ENCODE measurements at regions not wholly inside any gene's neighbourhood (a gene's known extent, or its start where the extent isn't known, plus 50 kb on each side); places are given as distances from the start of the nearest gene placed in this dataset.
"Not testable (repeated sequence)": the region's sequence is repeated elsewhere in the genome, so short reads cannot be mapped to it uniquely, and the experiment has no call there.

DNA sequence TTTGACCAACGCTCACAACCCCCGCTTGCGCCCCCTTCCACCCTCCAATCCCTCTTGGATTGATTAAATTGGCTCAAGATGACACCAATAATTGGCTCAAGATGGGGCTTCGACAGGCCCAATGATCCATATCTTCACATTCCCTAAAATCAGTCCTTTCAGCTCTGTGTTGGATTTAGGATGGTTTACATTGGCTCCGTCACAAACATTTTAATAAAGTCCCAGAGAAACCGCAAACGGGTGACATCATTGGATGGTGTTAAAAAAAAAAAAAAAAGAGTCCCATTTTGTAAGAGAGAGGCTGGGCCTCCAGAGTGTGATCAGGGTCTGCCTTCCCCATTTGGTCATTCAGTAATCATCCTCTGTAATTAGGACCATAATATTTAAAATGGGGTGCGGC, 113.4 kb upstream of the MRPS22 start:
- Mint-ChIP-seq H3K27ac (no peak overlapping the region), H3K4me3 (no peak overlapping the region), H3K9me3 (no peaks in the 10 kb centered on the region), H3K27me3 (ENCODE audit: insufficient read depth, low read depth) (peaks cover 8% of the 10 kb centered on the region), H3K36me3 (no peaks in the 10 kb centered on the region), H3K4me1 (peaks cover 23% of the 10 kb centered on the region)
- H3K9me3 ChIP-seq (ENCODE audit: low read depth), result no peaks in the 10 kb centered on the region
- H3K36me3 ChIP-seq, result no peaks in the 10 kb centered on the region
- no peaks in the 10 kb centered on the region for H3K79me2 ChIP-seq (ENCODE audit: low read depth)
- no peak for DNase-seq (ENCODE audit: low spot score)
- no peak overlapping the region for H3K27ac ChIP-seq
- no peak overlapping the region for H3K9ac ChIP-seq
- H3K4me1 ChIP-seq, result peaks cover 6% of the 10 kb centered on the region
- no peak overlapping the region for H3K4me2 ChIP-seq
- TF ChIP-seq EZH2phosphoT487 (IDR thresholded peaks at IDR 0.05), result no peak
- TF ChIP-seq, protein P1, sequence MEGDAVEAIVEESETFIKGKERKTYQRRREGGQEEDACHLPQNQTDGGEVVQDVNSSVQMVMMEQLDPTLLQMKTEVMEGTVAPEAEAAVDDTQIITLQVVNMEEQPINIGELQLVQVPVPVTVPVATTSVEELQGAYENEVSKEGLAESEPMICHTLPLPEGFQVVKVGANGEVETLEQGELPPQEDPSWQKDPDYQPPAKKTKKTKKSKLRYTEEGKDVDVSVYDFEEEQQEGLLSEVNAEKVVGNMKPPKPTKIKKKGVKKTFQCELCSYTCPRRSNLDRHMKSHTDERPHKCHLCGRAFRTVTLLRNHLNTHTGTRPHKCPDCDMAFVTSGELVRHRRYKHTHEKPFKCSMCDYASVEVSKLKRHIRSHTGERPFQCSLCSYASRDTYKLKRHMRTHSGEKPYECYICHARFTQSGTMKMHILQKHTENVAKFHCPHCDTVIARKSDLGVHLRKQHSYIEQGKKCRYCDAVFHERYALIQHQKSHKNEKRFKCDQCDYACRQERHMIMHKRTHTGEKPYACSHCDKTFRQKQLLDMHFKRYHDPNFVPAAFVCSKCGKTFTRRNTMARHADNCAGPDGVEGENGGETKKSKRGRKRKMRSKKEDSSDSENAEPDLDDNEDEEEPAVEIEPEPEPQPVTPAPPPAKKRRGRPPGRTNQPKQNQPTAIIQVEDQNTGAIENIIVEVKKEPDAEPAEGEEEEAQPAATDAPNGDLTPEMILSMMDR (IDR thresholded peaks at IDR 0.05), result no peak
- no peak for TF ChIP-seq EZH2 (IDR thresholded peaks at IDR 0.05)
- H2AFZ ChIP-seq (replicated peaks), result no peak overlapping the region
- no peaks in the 10 kb centered on the region for H3F3A ChIP-seq (ENCODE audit: low read depth)
- no peaks in the 10 kb centered on the region for H4K20me1 ChIP-seq (ENCODE audit: low read depth)
- H3K27me3 ChIP-seq, result no peaks in the 10 kb centered on the region
- H3K4me3 ChIP-seq, result no peak overlapping the region

DNA sequence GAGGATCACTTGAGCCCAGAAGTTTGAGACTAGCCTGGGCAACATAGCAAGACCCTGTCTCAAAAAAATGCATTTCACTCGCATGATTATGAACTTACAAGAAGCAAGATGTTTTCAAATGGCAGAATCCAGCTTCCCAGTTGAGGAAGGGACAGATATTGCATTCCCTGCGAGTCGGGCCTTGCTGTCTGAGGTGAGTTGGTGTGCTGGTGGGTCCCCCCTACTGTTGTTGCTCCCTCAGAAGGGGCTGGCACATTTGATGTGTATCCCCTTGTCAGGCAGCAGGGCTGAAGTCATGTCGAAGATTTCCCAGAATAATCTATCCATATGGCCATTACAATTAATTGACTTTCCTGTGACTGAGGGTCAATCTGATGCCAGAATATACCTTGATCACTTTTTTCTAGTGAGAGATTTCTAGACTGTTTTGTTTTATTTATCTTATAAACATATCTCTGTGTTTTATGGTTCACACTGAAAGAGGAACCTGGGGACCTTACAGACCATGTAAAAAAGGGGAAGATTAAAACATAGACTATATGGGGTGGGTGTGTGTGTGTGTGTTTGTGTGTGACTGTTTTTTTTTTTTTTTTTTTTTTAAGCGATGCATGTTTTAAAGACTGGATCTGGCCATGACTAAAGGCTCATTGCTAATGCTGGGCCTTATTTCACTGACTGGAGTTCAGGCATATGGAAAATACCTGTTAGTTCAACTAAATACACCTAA, 112.1 kb upstream of the MRPS22 start:
- no peaks in the 10 kb centered on the region for H4K20me1 ChIP-seq (ENCODE audit: low read depth)
- H3K4me2 ChIP-seq, result no peak overlapping the region
- no peak for DNase-seq (ENCODE audit: low spot score)
- no peak overlapping the region for H2AFZ ChIP-seq (replicated peaks)
- H3K4me1 ChIP-seq, result peaks cover 6% of the 10 kb centered on the region
- H3K36me3 ChIP-seq, result no peaks in the 10 kb centered on the region
- Mint-ChIP-seq H3K4me3 (no peak overlapping the region), H3K27me3 (ENCODE audit: insufficient read depth, low read depth) (peaks cover 6% of the 10 kb centered on the region), H3K36me3 (no peaks in the 10 kb centered on the region), H3K27ac (no peak overlapping the region), H3K4me1 (peaks cover 24% of the 10 kb centered on the region), H3K9me3 (no peaks in the 10 kb centered on the region)
- H3K9me3 ChIP-seq (ENCODE audit: low read depth), result no peaks in the 10 kb centered on the region
- TF ChIP-seq EZH2 (IDR thresholded peaks at IDR 0.05) (no peak), EZH2phosphoT487 (IDR thresholded peaks at IDR 0.05) (no peak)
- TF ChIP-seq, protein P1 (IDR thresholded peaks at IDR 0.05), result no peak
- H3K79me2 ChIP-seq (ENCODE audit: low read depth), result no peaks in the 10 kb centered on the region
- H3K9ac ChIP-seq, result no peak overlapping the region
- H3K27ac ChIP-seq, result no peak overlapping the region
- H3K27me3 ChIP-seq, result no peaks in the 10 kb centered on the region
- H3K4me3 ChIP-seq, result no peak overlapping the region
- no peaks in the 10 kb centered on the region for H3F3A ChIP-seq (ENCODE audit: low read depth)

- not testable (repeated sequence) for H3K9me3 Mint-ChIP-seq; H2AFZ ChIP-seq (replicated peaks); H3K4me1 ChIP-seq; H3K9me3 ChIP-seq (ENCODE audit: low read depth); H3K27me3 ChIP-seq; H3K27ac Mint-ChIP-seq; H3K27me3 Mint-ChIP-seq (ENCODE audit: insufficient read depth, low read depth); H3K79me2 ChIP-seq (ENCODE audit: low read depth); H3K27ac ChIP-seq; H4K20me1 ChIP-seq (ENCODE audit: low read depth); H3K36me3 ChIP-seq; H3K4me2 ChIP-seq; H3K4me3 ChIP-seq; H3K36me3 Mint-ChIP-seq; H3K4me3 Mint-ChIP-seq; H3K9ac ChIP-seq; H3F3A ChIP-seq (ENCODE audit: low read depth); DNase-seq (ENCODE audit: low spot score)
- H3K4me1 Mint-ChIP-seq, result peaks cover 24% of the 10 kb centered on the region
These were observed 111.5 kb upstream of the MRPS22 start for GRCh38 chr3:139232341-139232740.

- Histone ChIP-seq H3K27ac (no peak overlapping the region), H3K27me3 (peaks cover 21% of the 10 kb centered on the region), H2AFZ (replicated peaks) (no peak overlapping the region), H4K20me1 (ENCODE audit: low read depth) (no peaks in the 10 kb centered on the region), H3K79me2 (ENCODE audit: low read depth) (no peaks in the 10 kb centered on the region), H3K4me2 (no peak overlapping the region), H3K9ac (no peak overlapping the region), H3K36me3 (no peaks in the 10 kb centered on the region), H3K9me3 (ENCODE audit: low read depth) (no peaks in the 10 kb centered on the region), H3K4me1 (no peaks in the 10 kb centered on the region), H3F3A (ENCODE audit: low read depth) (no peaks in the 10 kb centered on the region), H3K4me3 (no peak overlapping the region)
- DNase-seq (ENCODE audit: low spot score), result no peak
- H3K9me3 Mint-ChIP-seq, result no peaks in the 10 kb centered on the region
- H3K27me3 Mint-ChIP-seq (ENCODE audit: insufficient read depth, low read depth), result peaks cover 4% of the 10 kb centered on the region
- peaks cover 8% of the 10 kb centered on the region for H3K4me1 Mint-ChIP-seq
- no peak overlapping the region for H3K4me3 Mint-ChIP-seq
- H3K36me3 Mint-ChIP-seq, result no peaks in the 10 kb centered on the region
- H3K27ac Mint-ChIP-seq, result no peak overlapping the region
- no peak for TF ChIP-seq EZH2 (IDR thresholded peaks at IDR 0.05)
- TF ChIP-seq, protein P1 (IDR thresholded peaks at IDR 0.05), result no peak
- TF ChIP-seq EZH2phosphoT487 (IDR thresholded peaks at IDR 0.05), result no peak
These were observed 109.3 kb upstream of the MRPS22 start for GRCh38 chr3:139234491-139234890.

Measured in neural progenitor cell (in vitro differentiated cells).